SH-SY5Y (cell line): ENCODE measurements at regions not wholly inside any gene's neighbourhood (a gene's known extent, or its start where the extent isn't known, plus 50 kb on each side); places are given as distances from the start of the nearest gene placed in this dataset.

Source experiments
- GATA2 ChIP-seq: IDR thresholded peaks from 2 replicates; pipeline ENCODE4 v1.6.1; 2011; ENCODE audit warnings: mild to moderate bottlenecking, low read depth, low read length
- GATA3 ChIP-seq: IDR thresholded peaks from 2 replicates; pipeline ENCODE4 v1.6.1; 2011; ENCODE audit warnings: low read depth, mild to moderate bottlenecking, low read length, moderate library complexity

DNA sequence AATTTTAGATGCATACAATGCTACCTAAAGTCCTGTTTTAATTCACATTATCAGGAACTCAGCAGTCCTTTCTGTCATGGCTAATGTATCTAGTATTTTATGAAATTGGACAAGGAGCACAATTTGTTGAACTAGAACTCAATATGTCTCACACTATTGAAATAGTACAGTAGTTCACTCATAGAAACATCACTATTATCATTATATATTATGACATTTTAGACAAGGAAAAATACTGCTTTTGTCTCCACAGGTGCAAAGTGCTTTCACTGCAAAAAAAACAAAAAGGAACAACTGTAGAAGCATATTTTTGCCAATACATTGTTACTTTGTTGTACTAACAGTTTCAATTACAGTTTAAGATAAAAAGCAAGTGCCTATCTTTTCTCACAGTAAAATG lies 419.2 kb upstream of the CDH19 start:
- TF ChIP-seq GATA3 = no peak
- no peak for TF ChIP-seq GATA2
